Epidermal melanocyte (primary cell): ENCODE measurements at regions not wholly inside any gene's neighbourhood (a gene's known extent, or its start where the extent isn't known, plus 50 kb on each side); places are given as distances from the start of the nearest gene placed in this dataset.

Source experiments
- DNase-seq: peaks from one replicate; pipeline ENCODE4 v3.0.0; 2011; ENCODE audit warnings: low spot score; ENCODE audit not compliant: insufficient read length

GRCh38 chr2:6650311-6650710 lies 215.4 kb downstream of the CMPK2 start:
- no peak for DNase-seq

DNA sequence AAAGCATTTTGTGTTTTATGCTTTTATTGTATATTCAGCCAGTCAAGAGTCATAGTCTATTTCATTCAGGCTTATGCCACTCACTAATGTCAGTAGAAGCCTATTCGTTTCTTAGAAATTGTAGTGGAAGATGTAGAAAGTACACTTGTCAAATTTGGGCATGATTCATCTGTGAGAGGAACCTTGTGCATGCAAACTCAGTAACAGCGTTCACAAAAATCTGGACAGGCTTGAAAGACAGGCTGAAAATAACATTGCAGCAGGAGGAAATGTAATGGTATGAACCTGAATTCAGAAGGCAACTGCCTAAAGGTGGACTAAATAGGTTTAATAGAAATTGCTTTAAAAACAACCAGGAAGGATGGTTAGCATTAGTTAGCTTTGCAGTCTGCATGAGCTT lies 213.5 kb downstream of the CMPK2 start:
- DNase-seq: no peak

- no peak for DNase-seq
These were observed 212.4 kb downstream of the CMPK2 start for GRCh38 chr2:6653281-6653750.

DNA sequence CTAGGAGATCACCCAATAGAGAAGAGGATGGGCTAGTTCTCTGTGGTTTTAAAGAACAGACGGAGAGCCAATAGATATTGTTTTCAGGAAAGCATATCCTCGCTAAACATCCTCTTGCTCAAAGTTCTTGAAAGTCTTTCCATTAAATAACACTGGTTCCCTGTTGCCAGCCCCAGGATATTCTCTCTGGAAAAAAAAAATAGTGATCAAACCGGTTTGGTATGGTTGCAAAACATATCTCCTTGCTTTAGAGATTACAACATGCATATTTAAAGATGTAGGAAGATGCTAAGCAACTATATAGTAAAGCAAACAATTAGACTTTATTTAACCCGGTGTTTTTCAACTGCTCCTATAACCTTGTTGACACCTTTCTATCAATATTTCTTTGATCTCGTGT lies 211.4 kb downstream of the CMPK2 start:
- DNase-seq: no peak

DNA sequence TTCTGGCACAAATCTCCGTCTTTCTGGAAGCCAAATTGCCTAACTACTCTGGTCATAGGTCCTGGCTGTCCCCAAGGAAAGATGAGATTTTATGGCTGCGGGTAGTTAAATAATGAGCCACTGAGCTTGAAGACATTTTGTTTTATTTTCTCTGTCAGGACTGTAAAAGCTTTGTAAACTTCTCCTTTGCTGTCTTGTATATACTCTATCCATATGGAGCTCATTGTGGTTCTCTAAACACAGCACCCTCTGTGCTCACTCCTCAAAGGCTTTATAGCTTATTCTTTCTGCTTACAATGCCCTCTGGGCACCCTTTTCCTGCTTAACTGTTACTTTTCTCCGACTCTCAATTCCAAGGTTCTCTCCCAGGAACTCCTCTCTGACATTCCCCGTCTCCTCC lies 209.1 kb downstream of the CMPK2 start:
- peak; percentile 61 for DNase-seq

DNA sequence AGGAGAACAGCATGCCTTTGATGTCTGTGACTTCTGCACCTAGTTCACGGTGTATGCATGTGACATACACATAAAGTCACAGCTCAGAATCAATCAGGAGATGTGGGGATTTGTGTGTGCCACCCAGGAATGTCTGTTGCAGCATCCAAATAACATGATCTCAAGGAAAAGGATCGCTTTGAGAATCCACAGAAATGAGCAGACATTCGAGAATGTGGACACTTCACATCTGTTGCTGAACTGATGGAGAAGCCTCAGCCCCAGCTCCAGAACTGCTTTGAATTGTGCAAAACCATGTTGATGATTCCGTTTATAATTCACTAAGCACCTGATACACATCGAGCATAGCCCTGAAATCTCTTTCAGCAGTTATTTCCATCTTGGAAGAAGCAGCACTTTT lies 208.6 kb downstream of the CMPK2 start:
- DNase-seq: peak; percentile 30

- DNase-seq: no peak
These were observed 207.9 kb downstream of the CMPK2 start for GRCh38 chr2:6657855-6658254.

GRCh38 chr2:6664332-6665061 lies 201.2 kb downstream of the CMPK2 start:
- DNase-seq: no peak

GRCh38 chr2:6665093-6666045 lies 200.3 kb downstream of the CMPK2 start:
- no peak for DNase-seq

- no peak for DNase-seq
These were observed 198.4 kb downstream of the CMPK2 start for GRCh38 chr2:6667326-6667725.

DNA sequence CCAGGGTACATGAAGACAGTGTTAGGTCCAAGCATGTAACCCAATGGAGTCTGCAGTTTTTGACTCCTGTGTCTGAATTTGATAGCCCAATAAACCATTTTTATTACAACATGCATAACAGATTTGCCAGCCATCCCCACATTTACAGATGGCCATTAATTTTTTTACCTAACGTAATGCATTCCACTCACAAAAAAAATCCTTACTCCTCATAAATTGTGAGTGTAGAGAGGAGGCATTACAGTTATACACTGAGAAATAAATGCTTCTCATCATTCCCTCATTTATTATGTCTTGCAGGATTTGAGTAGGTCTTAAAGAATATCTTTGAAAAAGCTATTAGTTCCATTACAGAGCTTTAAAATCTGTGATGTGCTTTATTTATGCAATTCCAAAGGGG lies 193.8 kb downstream of the CMPK2 start:
- DNase-seq: no peak

- no peak for DNase-seq
These were observed 191.3 kb downstream of the CMPK2 start for GRCh38 chr2:6674381-6674780.

DNA sequence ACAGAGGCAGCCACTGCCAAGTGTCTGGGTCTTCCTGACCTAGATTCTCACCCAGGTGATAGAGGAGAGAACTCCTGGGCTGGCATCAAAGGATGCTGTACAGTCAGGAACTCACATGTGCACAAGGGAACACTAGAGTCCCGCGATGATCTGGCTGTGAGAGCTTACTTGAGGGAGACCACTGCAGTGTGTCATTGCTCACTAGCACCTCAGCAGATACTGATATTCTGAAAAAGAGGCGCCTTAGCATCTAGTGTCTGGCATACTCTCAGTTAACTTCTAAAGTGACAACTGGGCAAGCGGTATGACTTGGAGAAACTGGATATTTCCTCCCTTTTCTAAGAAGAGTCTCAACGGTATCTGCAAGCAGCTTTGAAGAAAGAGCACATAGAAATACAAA lies 189.9 kb downstream of the CMPK2 start:
- no peak for DNase-seq

DNA sequence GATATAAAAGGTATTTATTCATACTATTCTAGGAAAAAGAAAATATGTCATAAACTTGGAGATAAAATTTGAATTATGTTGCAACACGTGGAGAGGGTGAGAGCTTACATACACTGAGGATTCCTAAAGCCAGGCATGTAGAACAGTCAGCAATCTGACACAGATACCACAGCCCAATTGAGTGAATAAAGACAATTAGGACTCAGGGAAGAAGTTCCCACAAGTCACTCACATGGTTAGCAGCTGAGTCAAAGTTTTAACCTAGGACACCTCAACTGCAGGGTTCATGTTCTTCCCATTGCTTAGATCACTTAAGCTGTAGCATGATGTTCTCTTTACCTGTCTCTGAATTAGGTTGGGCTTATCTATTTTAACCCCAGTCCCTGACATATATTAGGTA lies 189.5 kb downstream of the CMPK2 start:
- no peak for DNase-seq

- no peak for DNase-seq
These were observed 188.9 kb downstream of the CMPK2 start for GRCh38 chr2:6676776-6677175.

- no peak for DNase-seq
These were observed 186.2 kb downstream of the CMPK2 start for GRCh38 chr2:6679471-6679870.

GRCh38 chr2:6683516-6683915 lies 182.2 kb downstream of the CMPK2 start:
- peak; percentile 47 for DNase-seq

GRCh38 chr2:6685447-6685846 lies 180.3 kb downstream of the CMPK2 start:
- no peak for DNase-seq

DNA sequence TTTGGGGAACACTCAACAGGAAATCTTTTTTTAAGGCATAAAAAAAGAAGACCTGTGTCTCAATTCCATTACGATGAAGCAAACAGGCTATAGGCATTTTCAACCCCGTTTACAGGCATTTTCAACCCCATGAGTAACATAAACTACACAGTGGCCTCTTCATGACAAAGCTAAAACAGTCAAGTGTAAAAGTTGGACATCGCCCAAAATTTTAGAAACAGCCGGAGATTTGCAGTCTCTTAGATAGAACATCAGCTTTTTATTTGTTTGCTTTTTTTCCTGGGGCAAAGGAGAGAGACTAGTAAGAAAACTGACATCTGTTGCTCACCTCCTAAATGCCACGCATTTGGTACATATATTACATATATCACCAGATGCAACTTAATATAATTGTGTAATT lies 173.7 kb downstream of the CMPK2 start:
- DNase-seq: no peak

DNA sequence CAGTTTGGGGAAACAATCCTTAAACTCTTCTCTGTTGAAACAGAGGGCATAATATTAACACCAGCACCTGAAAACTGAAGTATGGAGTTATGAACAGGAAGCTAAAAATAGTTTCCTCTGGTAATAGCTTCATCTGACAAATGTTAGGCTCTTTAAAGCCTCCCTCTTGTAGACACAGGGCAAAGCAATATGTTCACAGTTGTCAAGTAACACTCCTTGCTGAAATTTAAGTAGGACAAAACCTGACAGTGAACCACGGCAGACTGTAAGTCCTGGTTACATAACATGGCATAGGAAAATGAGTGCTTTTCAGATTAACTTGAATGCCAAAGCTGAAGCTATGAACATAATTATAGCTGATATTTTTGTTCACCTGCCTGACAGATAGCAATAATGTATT lies 172.9 kb downstream of the CMPK2 start:
- no peak for DNase-seq

- no peak for DNase-seq
These were observed 171.2 kb downstream of the CMPK2 start for GRCh38 chr2:6694555-6694954.

DNA sequence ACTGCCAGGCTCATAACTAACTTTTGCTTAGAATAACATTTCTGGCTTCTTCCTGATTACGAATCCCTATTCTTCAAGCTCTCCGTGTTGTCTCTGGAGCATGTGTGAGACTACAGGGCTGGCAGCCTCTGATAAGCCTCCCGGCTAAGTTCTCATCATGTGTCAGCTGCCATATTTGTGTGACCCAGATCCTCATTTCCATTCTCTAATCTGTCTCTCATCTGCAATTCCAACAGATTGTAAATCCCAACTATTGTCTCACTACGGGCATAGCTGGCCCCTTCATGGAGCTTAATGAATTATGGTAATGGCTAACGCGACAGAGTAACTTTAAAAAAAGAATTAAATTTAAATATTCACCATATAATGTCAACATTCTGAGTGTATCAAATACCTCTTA lies 165.4 kb downstream of the CMPK2 start:
- DNase-seq: no peak

GRCh38 chr2:6704077-6704476 lies 161.6 kb downstream of the CMPK2 start:
- DNase-seq: no peak
